ENCODE measurements at regions not wholly inside any gene's neighbourhood (a gene's known extent, or its start where the extent isn't known, plus 50 kb on each side); places are given as distances from the start of the nearest gene placed in this dataset.

GRCh38 chr6:143585716-143586115 lies 74.2 kb upstream of the FUCA2 start:
- TF ChIP-seq CTCF (IDR thresholded peaks at IDR 0.05; ENCODE audit: insufficient read depth, low read depth, low read length, missing control alignments) = no peak
- DNase-seq (ENCODE audit: low read depth) = no peak
- no peak overlapping the region for H3K4me3 ChIP-seq (ENCODE audit: low read length)

- H3K4me3 ChIP-seq (ENCODE audit: low read length) = no peak overlapping the region
- DNase-seq (ENCODE audit: low read depth) = no peak
- TF ChIP-seq CTCF (IDR thresholded peaks at IDR 0.05; ENCODE audit: insufficient read depth, low read depth, low read length, missing control alignments) = no peak
Measured at GRCh38 chr6:143585241-143585640, 73.7 kb upstream of the FUCA2 start.

- DNase-seq (ENCODE audit: low read depth) = no peak
- no peak for TF ChIP-seq CTCF (IDR thresholded peaks at IDR 0.05; ENCODE audit: insufficient read depth, low read depth, low read length, missing control alignments)
- H3K4me3 ChIP-seq (ENCODE audit: low read length) = no peak overlapping the region
Measured at GRCh38 chr6:143583542-143584327, 72.2 kb upstream of the FUCA2 start.

GRCh38 chr6:143581835-143582480 lies 70.4 kb upstream of the FUCA2 start:
- H3K4me3 ChIP-seq (ENCODE audit: low read length) = no peak overlapping the region
- DNase-seq (ENCODE audit: low read depth) = peak; percentile 62
- no peak for TF ChIP-seq CTCF (IDR thresholded peaks at IDR 0.05; ENCODE audit: insufficient read depth, low read depth, low read length, missing control alignments)

- DNase-seq (ENCODE audit: low read depth) = peak; percentile 78
- TF ChIP-seq CTCF (IDR thresholded peaks at IDR 0.05; ENCODE audit: insufficient read depth, low read depth, low read length, missing control alignments) = no peak
- H3K4me3 ChIP-seq (ENCODE audit: low read length) = no peak overlapping the region
Measured at GRCh38 chr6:143579703-143580102, 68.2 kb upstream of the FUCA2 start.

- H3K4me3 ChIP-seq (ENCODE audit: low read length) = no peak overlapping the region
- no peak for TF ChIP-seq CTCF (IDR thresholded peaks at IDR 0.05; ENCODE audit: insufficient read depth, low read depth, low read length, missing control alignments)
- DNase-seq (ENCODE audit: low read depth) = no peak
Measured at GRCh38 chr6:143578054-143578453, 66.5 kb upstream of the FUCA2 start.

Data from epithelial cell of esophagus (primary cell).